GM18909 (cell line): ENCODE measurements at regions not wholly inside any gene's neighbourhood (a gene's known extent, or its start where the extent isn't known, plus 50 kb on each side); places are given as distances from the start of the nearest gene placed in this dataset.

Experiments
- ATAC-seq: cut with Tn5 transposase; IDR thresholded peaks from one replicate; pipeline ENCODE4 v1.9.1; 2021; ENCODE audit warnings: mild to moderate bottlenecking; ENCODE audit not compliant: unreplicated experiment, poor library complexity

- ATAC-seq, result no peak
Measured at GRCh38 chr7:15967121-15967520, 280.6 kb upstream of the MEOX2 start.

GRCh38 chr7:15963206-15963605 lies 276.7 kb upstream of the MEOX2 start:
- ATAC-seq, result no peak

- no peak for ATAC-seq
Measured at GRCh38 chr7:15954671-15955354, 268.3 kb upstream of the MEOX2 start.

DNA sequence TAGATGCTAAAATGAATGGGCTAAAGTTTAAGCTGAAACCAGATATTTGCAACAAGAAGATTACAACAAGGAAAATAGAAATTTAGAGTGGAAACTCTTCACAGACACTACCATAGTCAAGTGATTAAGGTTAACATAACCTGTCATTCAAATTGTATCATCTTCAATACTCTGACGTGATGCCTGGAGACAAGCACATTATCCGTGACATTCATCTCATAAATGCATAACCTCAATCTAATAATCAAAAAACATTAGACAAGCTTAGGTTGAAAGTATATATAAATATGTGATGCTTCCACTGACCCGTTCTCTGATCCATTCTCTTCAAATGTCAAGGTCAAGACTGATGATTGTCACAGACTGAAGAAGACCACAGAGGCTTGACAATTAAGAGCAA lies 263.8 kb upstream of the MEOX2 start:
- ATAC-seq, result no peak

DNA sequence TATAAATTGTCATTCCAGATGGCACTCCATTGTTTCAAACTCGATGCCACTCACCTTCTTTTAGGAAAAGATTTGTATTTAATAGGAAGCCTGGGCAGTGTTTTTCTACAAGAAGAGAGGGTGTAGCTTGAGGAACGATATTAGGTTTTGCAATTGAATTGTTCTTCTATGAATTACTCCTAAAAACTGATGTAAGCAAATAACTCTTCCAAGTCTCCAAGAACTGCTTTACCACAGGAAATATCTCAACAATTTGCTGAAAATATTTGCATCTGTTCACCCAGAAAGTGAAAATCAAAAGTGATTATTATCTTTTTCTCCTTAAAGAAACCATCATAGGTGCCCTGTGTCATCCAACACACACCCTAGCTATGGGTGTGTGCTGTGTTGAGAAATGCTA lies 261.3 kb upstream of the MEOX2 start:
- no peak for ATAC-seq

GRCh38 chr7:15938115-15938514 lies 251.6 kb upstream of the MEOX2 start:
- no peak for ATAC-seq

GRCh38 chr7:15937571-15937970 lies 251.1 kb upstream of the MEOX2 start:
- ATAC-seq, result no peak

GRCh38 chr7:15936991-15937390 lies 250.5 kb upstream of the MEOX2 start:
- ATAC-seq, result no peak

DNA sequence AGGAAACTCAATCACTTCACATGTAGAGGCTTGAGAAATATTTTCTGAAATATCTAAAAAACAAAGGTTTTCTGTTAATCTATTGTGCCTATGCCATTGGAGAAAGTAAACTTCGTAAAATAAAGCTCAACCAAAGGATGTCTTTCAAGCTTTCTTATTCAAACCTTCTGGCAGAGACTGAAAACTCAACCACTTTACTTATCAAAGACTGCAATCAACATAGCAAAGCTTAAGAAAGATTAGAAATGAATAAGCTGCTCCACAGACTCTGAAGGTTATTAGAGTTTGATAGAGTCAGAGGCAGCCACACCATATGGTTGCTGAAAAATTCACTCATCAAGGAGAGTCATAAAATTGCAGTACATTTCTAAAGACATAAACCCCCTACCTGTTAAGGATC lies 245.8 kb upstream of the MEOX2 start:
- no peak for ATAC-seq

DNA sequence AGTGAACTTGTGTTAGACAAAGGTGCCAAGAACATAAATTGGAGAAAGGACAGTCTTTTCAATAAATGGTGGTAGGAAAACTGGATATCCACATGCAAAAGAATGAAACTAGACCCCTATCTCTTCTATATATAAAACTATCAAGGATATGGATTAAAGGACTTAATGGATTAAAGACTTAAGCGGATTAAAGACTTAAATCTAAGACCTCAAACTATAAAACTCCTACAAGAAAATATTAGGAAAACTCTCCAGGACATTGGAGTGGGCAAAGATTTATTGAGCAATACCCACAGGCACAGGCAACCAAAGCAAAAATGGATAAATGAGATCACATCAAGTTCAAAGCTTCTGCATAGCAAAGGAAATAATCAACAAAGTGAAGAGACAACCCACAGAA lies 242.9 kb upstream of the MEOX2 start:
- ATAC-seq, result no peak

GRCh38 chr7:15925608-15926007 lies 239.1 kb upstream of the MEOX2 start:
- ATAC-seq, result no peak

GRCh38 chr7:15924910-15925309 lies 238.4 kb upstream of the MEOX2 start:
- no peak for ATAC-seq

DNA sequence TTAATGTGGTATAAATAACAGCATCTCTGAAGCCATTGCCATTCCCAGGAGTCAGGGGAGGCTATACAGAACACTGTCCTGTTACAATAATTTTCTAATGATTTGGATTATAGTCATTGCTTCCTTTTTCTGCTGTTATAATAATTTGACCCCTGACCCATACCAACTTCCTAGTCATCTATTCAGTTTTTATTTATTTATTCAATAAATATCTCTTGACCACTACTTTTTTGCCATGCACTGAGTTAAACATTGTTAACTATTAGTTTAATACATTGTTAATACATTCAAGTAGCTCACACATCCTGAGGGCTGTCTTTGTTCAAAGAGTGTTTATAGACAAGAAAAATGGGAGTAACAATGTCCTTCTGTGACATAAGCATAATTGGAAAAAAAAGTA lies 235.5 kb upstream of the MEOX2 start:
- ATAC-seq, result no peak

GRCh38 chr7:15921576-15921975 lies 235.1 kb upstream of the MEOX2 start:
- ATAC-seq, result no peak

DNA sequence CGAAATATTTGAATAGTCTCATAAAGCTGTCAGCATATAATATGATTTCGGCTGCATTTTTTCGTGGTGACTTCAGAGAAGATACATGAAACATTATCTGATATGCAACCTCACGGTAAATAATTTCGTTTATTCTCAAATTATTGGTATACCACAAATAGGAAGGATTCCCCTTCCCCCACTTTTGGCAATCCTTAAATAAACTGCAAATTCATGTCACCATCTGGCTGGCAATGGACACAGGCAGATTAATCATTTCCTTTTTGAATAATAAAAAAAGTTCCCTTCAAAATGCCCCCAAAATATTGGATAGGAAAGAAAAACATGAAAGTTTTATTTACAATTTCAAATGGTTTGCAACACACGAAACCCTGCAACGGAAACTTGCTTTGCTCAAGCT lies 234.5 kb upstream of the MEOX2 start:
- no peak for ATAC-seq

DNA sequence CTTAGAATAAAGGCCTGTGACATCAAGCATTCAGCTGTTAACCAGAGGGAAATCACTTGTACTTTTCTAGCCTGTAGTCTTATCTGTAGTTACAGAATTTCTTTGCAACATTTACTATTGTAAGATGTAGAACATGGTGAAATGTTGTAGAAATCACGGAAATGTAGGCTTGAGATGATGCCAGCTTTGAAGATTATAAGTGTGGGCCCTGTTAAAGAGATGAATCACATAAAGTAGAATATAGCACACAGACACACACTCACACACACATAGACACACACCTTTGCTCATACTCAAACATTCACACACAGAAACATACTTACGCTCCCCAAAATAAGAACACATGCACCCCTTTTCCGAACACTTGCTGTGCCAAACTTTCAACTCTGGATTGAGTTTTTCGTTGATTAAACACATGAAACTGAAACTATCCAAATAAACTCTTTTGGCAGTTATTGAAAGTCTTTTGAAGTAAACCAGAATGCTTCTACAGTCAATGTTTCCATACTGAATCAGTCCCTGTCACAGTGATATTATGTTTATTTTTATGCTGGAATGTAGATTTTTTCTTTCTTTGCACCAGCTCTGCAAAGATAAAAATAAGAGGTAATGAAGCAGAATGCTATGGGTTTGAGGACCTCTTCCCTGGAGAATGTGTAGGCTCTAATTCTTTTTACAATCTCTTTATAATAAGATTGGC lies 230.3 kb upstream of the MEOX2 start:
- ATAC-seq, result no peak

GRCh38 chr7:15915686-15916293 lies 229.3 kb upstream of the MEOX2 start:
- no peak for ATAC-seq

GRCh38 chr7:15914611-15915010 lies 228.1 kb upstream of the MEOX2 start:
- ATAC-seq, result no peak

DNA sequence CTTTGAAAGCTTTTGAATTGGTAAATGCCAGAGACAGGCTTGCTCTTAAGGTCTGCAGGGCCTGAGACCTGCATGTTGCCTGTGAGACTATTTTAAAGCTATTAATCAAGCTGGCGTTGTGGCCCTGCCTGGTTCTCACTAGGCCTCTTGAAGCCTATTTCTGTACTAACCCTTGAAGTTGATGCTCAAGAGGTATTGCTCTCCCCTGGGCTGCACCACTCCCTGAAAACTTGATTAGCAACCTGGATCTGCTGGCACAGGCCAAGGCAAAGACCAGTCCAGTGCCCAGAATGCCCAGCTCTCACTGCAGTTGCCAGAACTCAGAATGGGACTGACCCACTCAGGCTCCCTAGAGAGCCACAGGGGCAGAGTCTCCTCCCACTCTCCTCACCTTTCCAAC lies 220.0 kb upstream of the MEOX2 start:
- no peak for ATAC-seq

DNA sequence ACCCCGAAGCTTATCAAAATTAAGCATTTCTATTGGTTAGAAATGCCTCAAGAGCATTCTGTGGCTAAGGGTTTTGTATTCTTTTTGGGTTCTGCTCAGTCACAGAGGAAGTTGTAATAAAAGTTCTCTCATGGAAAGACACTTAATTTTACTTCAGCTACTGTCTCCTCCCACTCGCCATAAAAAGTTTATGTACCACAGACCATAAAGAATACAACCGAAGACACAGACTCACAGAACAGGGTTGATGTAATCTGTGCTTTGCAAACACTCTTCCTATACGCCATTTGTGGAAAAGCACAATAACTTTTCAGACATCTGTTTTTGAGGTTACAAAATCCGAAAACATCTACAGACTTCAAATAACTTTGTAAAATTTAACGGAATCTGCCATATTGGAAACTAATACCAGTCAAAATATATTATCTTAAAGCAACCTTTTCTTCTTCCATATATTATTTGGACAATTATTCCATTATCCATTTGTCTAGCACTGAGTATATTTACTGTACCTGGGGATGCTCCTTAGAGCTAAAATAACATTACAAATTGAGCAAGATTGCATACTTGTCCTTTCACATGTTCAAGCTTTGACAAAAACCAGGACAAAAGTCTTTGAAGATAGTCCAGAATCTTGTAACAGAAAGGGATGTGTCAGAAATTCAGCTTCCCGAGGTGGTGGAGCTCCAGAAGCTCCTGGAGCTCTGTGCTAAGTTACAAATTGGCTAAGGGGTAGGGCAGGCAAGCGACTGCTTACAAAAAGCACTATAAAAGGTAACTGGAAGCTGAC lies 219.0 kb upstream of the MEOX2 start:
- no peak for ATAC-seq
